DOHH2 (cell line): ENCODE measurements at regions not wholly inside any gene's neighbourhood (a gene's known extent, or its start where the extent isn't known, plus 50 kb on each side); places are given as distances from the start of the nearest gene placed in this dataset.

Experiments used
- EZH2phosphoT487 ChIP-seq: fragments of 200-600 bp; sonication (generic); IDR thresholded peaks from 2 replicates; pipeline ENCODE4 v1.6.1; 2017; ENCODE audit warnings: borderline replicate concordance, mild to moderate bottlenecking, antibody characterized with exemption, low read length, moderate library complexity, mixed read lengths
- TF ChIP-seq, protein P1 (sequence below): fragments of 200-600 bp; sonication (generic); IDR thresholded peaks from one replicate; pipeline ENCODE4 v1.5.1; 2014; ENCODE audit warnings: antibody characterized with exemption, mild to moderate bottlenecking, low read depth, low read length; ENCODE audit not compliant: poor library complexity, severe bottlenecking

DNA sequence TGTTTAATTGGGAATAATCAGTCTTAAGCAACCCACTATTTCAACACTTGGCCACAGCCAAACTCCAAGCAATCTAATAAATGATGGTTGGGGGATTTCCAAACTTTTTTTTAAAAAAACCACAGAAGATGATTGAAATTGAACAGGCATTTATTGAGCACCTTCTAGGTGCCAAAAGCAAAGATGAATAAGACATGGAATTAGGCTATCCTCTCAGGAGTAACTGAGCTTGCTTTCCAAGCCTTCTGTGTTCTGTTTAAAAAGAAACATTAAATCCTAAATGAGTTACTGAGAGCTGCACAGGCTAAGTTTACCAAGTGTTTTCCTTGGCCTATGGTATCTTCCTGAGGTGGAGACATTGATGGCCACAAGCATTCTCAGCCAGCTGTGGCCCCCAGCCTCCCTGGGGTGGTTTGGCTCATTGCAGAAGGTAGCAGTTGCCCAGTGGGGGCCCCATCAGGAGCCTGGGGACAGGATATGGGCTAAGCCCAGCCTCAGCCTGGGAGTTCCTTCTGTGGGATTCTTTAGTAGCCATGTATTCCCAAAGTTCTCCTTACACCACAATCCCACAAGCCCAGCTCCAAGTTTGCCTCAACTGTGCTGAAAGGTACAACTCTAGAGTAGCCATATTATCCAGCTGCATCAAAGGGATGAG is 174.3 kb downstream of the C1D start:
- TF ChIP-seq, protein P1, sequence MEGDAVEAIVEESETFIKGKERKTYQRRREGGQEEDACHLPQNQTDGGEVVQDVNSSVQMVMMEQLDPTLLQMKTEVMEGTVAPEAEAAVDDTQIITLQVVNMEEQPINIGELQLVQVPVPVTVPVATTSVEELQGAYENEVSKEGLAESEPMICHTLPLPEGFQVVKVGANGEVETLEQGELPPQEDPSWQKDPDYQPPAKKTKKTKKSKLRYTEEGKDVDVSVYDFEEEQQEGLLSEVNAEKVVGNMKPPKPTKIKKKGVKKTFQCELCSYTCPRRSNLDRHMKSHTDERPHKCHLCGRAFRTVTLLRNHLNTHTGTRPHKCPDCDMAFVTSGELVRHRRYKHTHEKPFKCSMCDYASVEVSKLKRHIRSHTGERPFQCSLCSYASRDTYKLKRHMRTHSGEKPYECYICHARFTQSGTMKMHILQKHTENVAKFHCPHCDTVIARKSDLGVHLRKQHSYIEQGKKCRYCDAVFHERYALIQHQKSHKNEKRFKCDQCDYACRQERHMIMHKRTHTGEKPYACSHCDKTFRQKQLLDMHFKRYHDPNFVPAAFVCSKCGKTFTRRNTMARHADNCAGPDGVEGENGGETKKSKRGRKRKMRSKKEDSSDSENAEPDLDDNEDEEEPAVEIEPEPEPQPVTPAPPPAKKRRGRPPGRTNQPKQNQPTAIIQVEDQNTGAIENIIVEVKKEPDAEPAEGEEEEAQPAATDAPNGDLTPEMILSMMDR, result no peak
- no peak for TF ChIP-seq EZH2phosphoT487
